ENCODE measurements at regions not wholly inside any gene's neighbourhood (a gene's known extent, or its start where the extent isn't known, plus 50 kb on each side); places are given as distances from the start of the nearest gene placed in this dataset.

GRCh38 chr2:126475031-126475430 lies 180.9 kb upstream of the GYPC start:
- Histone ChIP-seq H2AFZ (no peak overlapping the region), H3K4me1 (ENCODE audit: insufficient read depth) (no peaks in the 10 kb centered on the region), H3K36me3 (replicated peaks; ENCODE audit: insufficient read depth, low read depth) (no peaks in the 10 kb centered on the region), H3K79me2 (no peaks in the 10 kb centered on the region), H3K4me3 (no peak overlapping the region), H3K4me2 (no peak overlapping the region), H3K9me3 (ENCODE audit: low read depth) (no peaks in the 10 kb centered on the region), H4K20me1 (ENCODE audit: insufficient read depth, poor library complexity, severe bottlenecking) (no peaks in the 10 kb centered on the region), H3K27me3 (no peaks in the 10 kb centered on the region), H3K27ac (no peak overlapping the region), H3K9me2 (replicated peaks; ENCODE audit: insufficient read depth) (no peaks in the 10 kb centered on the region)
- TF ChIP-seq CTCF (IDR thresholded peaks at IDR 0.05; ENCODE audit: poor library complexity): no peak
- no peak for TF ChIP-seq EZH2phosphoT487 (IDR thresholded peaks at IDR 0.05; ENCODE audit: low read depth, severe bottlenecking, unreplicated experiment)
- TF ChIP-seq EZH2 (IDR thresholded peaks at IDR 0.05; ENCODE audit: borderline replicate concordance): no peak
- DNase-seq (ENCODE audit: low spot score): no peak
- 89% methylated on average over 3 of the region's 3 CpGs for WGBS (ENCODE audit: low lambda C conversion rate, missing lambda C conversion rate)

DNA sequence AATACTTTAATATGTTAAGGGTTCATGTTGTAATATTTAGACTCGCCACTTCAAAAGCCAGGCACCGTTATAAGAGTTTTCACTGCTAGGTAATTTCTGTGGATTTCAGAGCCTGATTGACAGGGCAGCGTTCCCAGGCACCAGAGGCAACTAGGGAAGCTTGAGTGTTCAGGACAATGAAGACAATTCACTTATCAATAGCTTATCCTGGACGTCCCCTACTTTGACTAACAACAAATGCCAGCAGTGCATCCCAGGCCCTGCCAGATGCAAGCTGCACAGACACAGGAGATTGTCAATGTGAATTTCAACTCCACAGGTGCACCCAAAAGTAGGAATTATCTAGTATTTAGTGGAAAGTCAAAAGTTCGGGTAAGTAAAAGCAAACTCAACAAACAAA lies 179.3 kb upstream of the GYPC start:
- Histone ChIP-seq H3K79me2 (no peaks in the 10 kb centered on the region), H3K9me3 (ENCODE audit: low read depth) (no peaks in the 10 kb centered on the region), H3K27ac (no peak overlapping the region), H4K20me1 (ENCODE audit: insufficient read depth, poor library complexity, severe bottlenecking) (no peaks in the 10 kb centered on the region), H3K9me2 (replicated peaks; ENCODE audit: insufficient read depth) (no peaks in the 10 kb centered on the region), H3K4me2 (no peak overlapping the region), H2AFZ (no peak overlapping the region), H3K4me3 (no peak overlapping the region), H3K27me3 (no peaks in the 10 kb centered on the region), H3K36me3 (replicated peaks; ENCODE audit: insufficient read depth, low read depth) (no peaks in the 10 kb centered on the region), H3K4me1 (ENCODE audit: insufficient read depth) (no peaks in the 10 kb centered on the region)
- no peak for TF ChIP-seq EZH2 (IDR thresholded peaks at IDR 0.05; ENCODE audit: borderline replicate concordance)
- TF ChIP-seq CTCF (IDR thresholded peaks at IDR 0.05; ENCODE audit: poor library complexity): no peak
- no peak for TF ChIP-seq EZH2phosphoT487 (IDR thresholded peaks at IDR 0.05; ENCODE audit: low read depth, severe bottlenecking, unreplicated experiment)
- no peak for DNase-seq (ENCODE audit: low spot score)
- 56% methylated on average over 5 of the region's 5 CpGs for WGBS (ENCODE audit: low lambda C conversion rate, missing lambda C conversion rate)

DNA sequence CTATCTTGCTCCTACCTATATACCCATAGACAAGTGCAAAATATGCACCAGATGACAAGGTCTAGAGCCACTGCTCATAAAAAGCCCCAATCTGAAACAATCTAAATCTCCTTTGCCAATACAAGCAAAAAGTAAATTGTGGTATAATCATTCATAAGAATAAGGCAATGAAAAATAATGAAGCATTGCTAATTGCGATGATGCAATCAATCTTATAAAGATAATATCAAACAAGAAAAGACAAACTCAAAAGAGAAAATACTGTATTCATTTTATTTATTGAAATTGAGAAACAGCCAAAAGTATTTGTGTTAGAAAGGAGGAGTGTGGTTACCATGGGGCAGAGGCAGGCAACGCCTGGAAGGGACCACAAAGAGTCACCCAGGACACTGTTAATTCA lies 175.9 kb upstream of the GYPC start:
- H3K79me2 ChIP-seq: no peaks in the 10 kb centered on the region
- no peaks in the 10 kb centered on the region for H3K4me1 ChIP-seq (ENCODE audit: insufficient read depth)
- no peak for DNase-seq (ENCODE audit: low spot score)
- H4K20me1 ChIP-seq (ENCODE audit: insufficient read depth, poor library complexity, severe bottlenecking): no peaks in the 10 kb centered on the region
- H3K4me2 ChIP-seq: no peak overlapping the region
- H2AFZ ChIP-seq: no peak overlapping the region
- H3K27me3 ChIP-seq: no peaks in the 10 kb centered on the region
- H3K9me3 ChIP-seq (ENCODE audit: low read depth): no peaks in the 10 kb centered on the region
- WGBS (ENCODE audit: low lambda C conversion rate, missing lambda C conversion rate): 91% methylated on average over 2 of the region's 2 CpGs
- no peaks in the 10 kb centered on the region for H3K36me3 ChIP-seq (replicated peaks; ENCODE audit: insufficient read depth, low read depth)
- TF ChIP-seq CTCF (IDR thresholded peaks at IDR 0.05; ENCODE audit: poor library complexity) (no peak), EZH2phosphoT487 (IDR thresholded peaks at IDR 0.05; ENCODE audit: low read depth, severe bottlenecking, unreplicated experiment) (no peak), EZH2 (IDR thresholded peaks at IDR 0.05; ENCODE audit: borderline replicate concordance) (no peak)
- H3K27ac ChIP-seq: no peak overlapping the region
- no peak overlapping the region for H3K4me3 ChIP-seq
- H3K9me2 ChIP-seq (replicated peaks; ENCODE audit: insufficient read depth): no peaks in the 10 kb centered on the region
